ENCODE measurements at regions not wholly inside any gene's neighbourhood (a gene's known extent, or its start where the extent isn't known, plus 50 kb on each side); places are given as distances from the start of the nearest gene placed in this dataset.

DNA sequence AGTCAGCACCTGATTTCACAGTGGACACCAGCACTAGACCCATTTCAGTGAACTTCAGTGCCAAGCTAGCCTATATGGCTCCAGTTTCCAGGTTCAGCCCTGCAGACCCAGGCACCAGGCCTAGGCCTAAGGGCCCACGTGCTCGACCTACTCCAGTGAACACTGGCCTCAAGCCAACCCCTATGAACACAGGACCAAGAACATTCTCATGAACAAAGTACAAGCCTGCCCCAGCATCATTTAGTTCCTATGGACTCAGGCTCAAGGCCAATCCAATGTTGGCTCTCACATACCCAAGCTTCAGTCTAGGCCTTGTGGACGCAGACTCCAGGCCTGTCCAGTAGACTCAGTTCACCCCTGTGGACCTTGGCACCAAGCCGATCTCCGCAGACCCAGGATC is 385.5 kb downstream of the DHX35 start:
- H3K27me3 ChIP-seq (ENCODE audit: control insufficient read depth, insufficient read depth, low read length) = no peaks in the 10 kb centered on the region
- DNase-seq = no peak
- no peak overlapping the region for H3K27ac ChIP-seq (ENCODE audit: low read depth in 2 of 2, low read length in 2 of 2)
- no peak overlapping the region for H3K9ac ChIP-seq (ENCODE audit: low read length in 3 of 3)
- TF ChIP-seq, protein P1, sequence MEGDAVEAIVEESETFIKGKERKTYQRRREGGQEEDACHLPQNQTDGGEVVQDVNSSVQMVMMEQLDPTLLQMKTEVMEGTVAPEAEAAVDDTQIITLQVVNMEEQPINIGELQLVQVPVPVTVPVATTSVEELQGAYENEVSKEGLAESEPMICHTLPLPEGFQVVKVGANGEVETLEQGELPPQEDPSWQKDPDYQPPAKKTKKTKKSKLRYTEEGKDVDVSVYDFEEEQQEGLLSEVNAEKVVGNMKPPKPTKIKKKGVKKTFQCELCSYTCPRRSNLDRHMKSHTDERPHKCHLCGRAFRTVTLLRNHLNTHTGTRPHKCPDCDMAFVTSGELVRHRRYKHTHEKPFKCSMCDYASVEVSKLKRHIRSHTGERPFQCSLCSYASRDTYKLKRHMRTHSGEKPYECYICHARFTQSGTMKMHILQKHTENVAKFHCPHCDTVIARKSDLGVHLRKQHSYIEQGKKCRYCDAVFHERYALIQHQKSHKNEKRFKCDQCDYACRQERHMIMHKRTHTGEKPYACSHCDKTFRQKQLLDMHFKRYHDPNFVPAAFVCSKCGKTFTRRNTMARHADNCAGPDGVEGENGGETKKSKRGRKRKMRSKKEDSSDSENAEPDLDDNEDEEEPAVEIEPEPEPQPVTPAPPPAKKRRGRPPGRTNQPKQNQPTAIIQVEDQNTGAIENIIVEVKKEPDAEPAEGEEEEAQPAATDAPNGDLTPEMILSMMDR (IDR thresholded peaks at IDR 0.05; ENCODE audit: borderline replicate concordance, extremely low read depth, insufficient read depth) = no peak
- H3K4me1 ChIP-seq (ENCODE audit: control insufficient read depth in 2 of 3, insufficient read depth in 2 of 3, low read depth in 1 of 3, low read length in 3 of 3) = no peaks in the 10 kb centered on the region
- no peaks in the 10 kb centered on the region for H3K36me3 ChIP-seq (ENCODE audit: control insufficient read depth in 2 of 3, insufficient read depth in 3 of 3, low read length in 3 of 3)
- intact Hi-C loops (cut with DNase I) = no loop called here
- peaks cover 0 to 11% (median 2%) of the 10 kb centered on the region in 3 donors for H3K9me3 ChIP-seq (ENCODE audit: control insufficient read depth in 2 of 3, insufficient read depth in 1 of 3, low read length in 3 of 3)
- no peak for FAIRE-seq
- H3K4me3 ChIP-seq (ENCODE audit: low read length in 3 of 3) = no peak overlapping the region

DNA sequence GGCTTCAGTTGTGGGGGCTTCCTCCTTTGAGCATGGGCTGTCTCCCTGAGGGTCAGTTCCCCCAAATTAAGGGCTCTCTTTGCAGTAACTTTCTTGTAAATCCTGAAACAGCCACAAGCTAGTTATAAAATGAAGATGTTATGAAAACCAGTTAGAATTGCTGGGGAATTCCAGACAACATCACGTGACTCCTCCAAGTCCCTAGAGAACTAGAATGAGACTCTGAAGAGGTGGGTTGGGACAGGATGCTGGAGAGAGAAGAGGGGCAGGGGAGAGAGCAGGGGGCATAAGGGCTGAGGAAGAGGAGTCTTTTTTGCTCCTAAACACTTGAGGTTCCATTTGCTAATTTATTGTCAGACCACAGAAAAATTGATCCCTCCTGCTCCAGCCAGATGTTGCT is 380.3 kb downstream of the DHX35 start:
- TF ChIP-seq, protein P1 (IDR thresholded peaks at IDR 0.05; ENCODE audit: borderline replicate concordance, extremely low read depth, insufficient read depth) = no peak
- H3K27me3 ChIP-seq (ENCODE audit: control insufficient read depth, insufficient read depth, low read length) = no peaks in the 10 kb centered on the region
- intact Hi-C loops (cut with DNase I) = no loop called here
- no peaks in the 10 kb centered on the region for H3K36me3 ChIP-seq (ENCODE audit: control insufficient read depth in 2 of 3, insufficient read depth in 3 of 3, low read length in 3 of 3)
- no peaks in the 10 kb centered on the region for H3K4me1 ChIP-seq (ENCODE audit: control insufficient read depth in 2 of 3, insufficient read depth in 2 of 3, low read depth in 1 of 3, low read length in 3 of 3)
- H3K27ac ChIP-seq (ENCODE audit: low read depth in 2 of 2, low read length in 2 of 2) = no peak overlapping the region
- H3K9me3 ChIP-seq (ENCODE audit: control insufficient read depth in 2 of 3, insufficient read depth in 1 of 3, low read length in 3 of 3) = no peaks in the 10 kb centered on the region
- FAIRE-seq = no peak
- no peak for DNase-seq
- H3K9ac ChIP-seq (ENCODE audit: low read length in 3 of 3) = no peak overlapping the region
- no peak overlapping the region for H3K4me3 ChIP-seq (ENCODE audit: low read length in 3 of 3)

DNA sequence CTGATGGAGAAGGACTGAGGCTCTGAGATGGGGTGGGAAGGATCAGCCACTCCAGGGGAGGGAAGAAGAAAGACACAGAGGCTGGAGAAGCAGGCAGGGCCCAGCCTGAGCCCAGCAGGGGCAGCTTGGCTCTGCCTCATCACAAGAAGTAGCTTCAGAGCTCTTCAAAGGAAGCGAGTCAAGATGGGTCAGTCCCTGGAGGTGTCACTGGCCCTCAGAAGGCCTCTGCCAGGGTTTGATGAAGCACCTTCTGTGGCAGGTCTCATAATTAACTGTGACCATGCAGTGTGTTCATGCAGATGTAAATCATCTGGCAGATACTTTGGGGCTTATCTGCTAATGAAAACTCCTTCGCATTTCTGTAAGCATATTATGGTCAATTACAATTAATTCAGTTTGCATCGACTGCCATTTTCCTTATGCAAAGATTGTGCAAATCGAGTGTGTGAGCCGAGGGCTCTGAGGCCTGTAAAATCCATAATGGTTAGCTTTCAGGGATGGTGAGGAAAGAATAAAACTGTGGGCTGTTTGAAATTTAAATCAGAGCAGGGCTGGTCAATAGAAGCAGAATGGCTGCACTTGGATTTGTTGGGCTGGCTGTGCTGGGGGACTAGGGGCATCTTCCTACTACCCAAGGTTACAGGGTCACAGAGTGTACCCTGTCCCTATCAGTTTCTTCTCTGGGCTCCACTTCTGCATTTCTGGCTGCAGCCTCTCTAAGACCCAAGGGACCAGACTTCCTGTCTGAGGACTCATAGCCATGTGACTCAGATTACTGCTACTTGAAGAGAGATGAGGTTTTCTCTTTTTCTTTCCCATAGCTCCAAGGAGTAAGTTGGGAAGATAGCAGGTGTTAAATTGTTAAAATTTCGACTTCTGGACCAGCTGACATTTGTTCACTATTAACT is 376.6 kb downstream of the DHX35 start:
- intact Hi-C loops (cut with DNase I) = no loop called here
- DNase-seq (peak in 1 of 5 donors; percentile 7), FAIRE-seq (no peak)
- Histone ChIP-seq H3K9ac (ENCODE audit: low read length in 3 of 3) (no peak overlapping the region), H3K9me3 (ENCODE audit: control insufficient read depth in 2 of 3, insufficient read depth in 1 of 3, low read length in 3 of 3) (no peaks in the 10 kb centered on the region), H3K27me3 (ENCODE audit: control insufficient read depth, insufficient read depth, low read length) (no peaks in the 10 kb centered on the region), H3K4me1 (ENCODE audit: control insufficient read depth in 2 of 3, insufficient read depth in 2 of 3, low read depth in 1 of 3, low read length in 3 of 3) (no peaks in the 10 kb centered on the region), H3K27ac (ENCODE audit: low read depth in 2 of 2, low read length in 2 of 2) (no peak overlapping the region), H3K4me3 (ENCODE audit: low read length in 3 of 3) (no peak overlapping the region), H3K36me3 (ENCODE audit: control insufficient read depth in 2 of 3, insufficient read depth in 3 of 3, low read length in 3 of 3) (no peaks in the 10 kb centered on the region)
- TF ChIP-seq, protein P1 (IDR thresholded peaks at IDR 0.05; ENCODE audit: borderline replicate concordance, extremely low read depth, insufficient read depth) = no peak

All from kidney (tissue), 13 donors.